Mucosa of stomach (tissue), 1 donor: ENCODE measurements at regions not wholly inside any gene's neighbourhood (a gene's known extent, or its start where the extent isn't known, plus 50 kb on each side); places are given as distances from the start of the nearest gene placed in this dataset.
"Not testable (repeated sequence)": the region's sequence is repeated elsewhere in the genome, so short reads cannot be mapped to it uniquely, and the experiment has no call there.

Source experiments
- H3K27me3 ChIP-seq: one replicate; pipeline ENCODE4 v1.7.0; 2013; ENCODE audit warnings: mild to moderate bottlenecking, low read length; ENCODE audit not compliant: control insufficient read depth, insufficient read depth
- H3K36me3 ChIP-seq: one replicate; pipeline ENCODE4 v1.7.0; 2013; ENCODE audit warnings: low read length; ENCODE audit not compliant: control insufficient read depth, insufficient read depth
- H3K4me1 ChIP-seq: one replicate; pipeline ENCODE4 v1.7.0; 2013; ENCODE audit warnings: mild to moderate bottlenecking, low read length; ENCODE audit not compliant: control insufficient read depth, insufficient read depth
- H3K4me3 ChIP-seq: one replicate; pipeline ENCODE4 v1.7.0; 2013; ENCODE audit warnings: low read length
- H3K9ac ChIP-seq: one replicate; pipeline ENCODE4 v1.7.0; 2013; ENCODE audit warnings: mild to moderate bottlenecking, low read length, moderate library complexity
- H3K9me3 ChIP-seq: one replicate; pipeline ENCODE4 v1.7.0; 2013; ENCODE audit warnings: mild to moderate bottlenecking, low read length, moderate library complexity; ENCODE audit not compliant: control insufficient read depth
- donor health status: Pancreatic carcinoma.

DNA sequence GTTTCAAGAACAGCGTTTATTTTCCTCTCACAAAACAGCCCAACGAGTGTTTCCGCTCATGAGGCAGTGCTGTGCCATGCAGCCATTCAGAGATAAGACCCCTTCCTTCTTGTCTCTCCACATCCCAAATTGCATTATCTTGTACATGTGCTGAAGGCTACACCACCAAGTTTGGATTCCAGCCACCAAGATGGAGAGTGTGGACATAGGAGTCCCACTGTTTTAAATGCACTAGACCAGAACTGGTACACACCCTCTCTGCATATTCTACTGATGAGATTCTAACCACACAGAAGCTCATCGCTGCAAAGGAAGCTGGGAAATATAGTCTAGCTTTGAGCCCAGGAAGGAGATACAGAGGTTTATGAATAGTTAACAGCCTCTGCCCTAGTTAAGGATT lies 509.4 kb downstream of the NFIB start:
- Histone ChIP-seq H3K9me3 (no peaks in the 10 kb centered on the region), H3K4me1 (no peaks in the 10 kb centered on the region), H3K4me3 (no peak overlapping the region), H3K27me3 (no peaks in the 10 kb centered on the region), H3K36me3 (no peaks in the 10 kb centered on the region), H3K9ac (no peak overlapping the region)

DNA sequence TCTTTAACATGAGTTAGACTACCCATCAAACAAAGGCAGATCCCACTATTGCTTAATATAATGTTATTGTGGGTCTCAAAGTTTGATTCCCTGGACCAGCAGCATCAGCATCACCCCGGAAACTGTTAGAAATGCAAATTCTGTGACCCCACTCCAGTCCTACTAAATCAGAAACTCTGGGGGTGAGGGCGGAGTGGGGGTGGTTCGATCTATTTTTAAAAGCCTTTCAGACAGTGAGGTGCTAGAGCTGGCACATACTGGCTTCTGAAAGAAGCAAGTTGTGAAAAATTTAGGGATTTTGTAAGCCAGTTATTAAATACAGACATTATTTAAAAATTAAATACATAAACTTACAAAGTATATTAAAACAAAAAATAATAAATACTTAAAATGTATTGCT lies 513.2 kb downstream of the NFIB start:
- Histone ChIP-seq H3K27me3 (no peaks in the 10 kb centered on the region), H3K9me3 (no peaks in the 10 kb centered on the region), H3K4me1 (no peaks in the 10 kb centered on the region), H3K9ac (no peak overlapping the region), H3K36me3 (no peaks in the 10 kb centered on the region), H3K4me3 (no peak overlapping the region)

DNA sequence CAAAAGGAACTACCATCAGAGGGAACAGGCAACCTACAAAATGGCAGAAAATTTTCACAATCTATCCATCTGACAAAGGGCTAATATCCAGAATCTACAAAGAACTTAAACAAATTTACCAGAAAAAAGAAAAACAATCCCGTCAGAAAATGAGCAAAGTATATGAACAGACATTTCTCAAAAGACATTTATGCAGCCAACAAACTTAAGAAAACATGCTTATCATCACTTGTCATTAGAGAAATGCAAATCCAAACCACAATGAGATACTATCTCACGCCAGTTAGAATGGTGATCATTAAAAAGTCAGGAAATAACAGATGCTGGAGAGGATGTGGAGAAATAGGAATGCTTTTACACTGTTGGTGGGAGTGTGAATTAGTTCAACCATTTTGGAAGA lies 516.2 kb downstream of the NFIB start:
- H3K4me1 ChIP-seq, H3K9ac ChIP-seq, H3K36me3 ChIP-seq, H3K27me3 ChIP-seq, H3K9me3 ChIP-seq, H3K4me3 ChIP-seq: not testable (repeated sequence)

DNA sequence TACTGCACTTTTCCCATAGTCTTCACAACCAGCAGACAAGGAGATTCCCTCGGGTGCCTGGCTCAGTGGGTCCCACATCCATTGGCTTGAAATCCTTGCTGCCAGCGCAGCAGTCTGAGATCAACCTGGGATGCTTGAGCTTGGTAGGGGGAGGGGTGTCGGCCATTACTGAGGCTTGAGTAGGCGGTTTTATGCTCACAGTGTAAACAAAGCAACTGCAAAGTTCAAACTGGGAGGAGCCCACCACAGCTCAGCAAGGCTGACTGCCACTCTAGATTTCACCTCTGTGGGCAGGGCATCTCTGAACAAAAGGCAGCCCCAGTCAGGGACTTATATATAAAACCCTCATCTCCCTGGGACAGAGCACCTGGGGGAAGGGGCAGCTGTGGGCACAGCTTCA lies 512.3 kb upstream of the MPDZ start:
- Histone ChIP-seq H3K4me1 (no peaks in the 10 kb centered on the region), H3K9ac (no peak overlapping the region), H3K36me3 (no peaks in the 10 kb centered on the region), H3K4me3 (no peak overlapping the region), H3K27me3 (no peaks in the 10 kb centered on the region), H3K9me3 (no peaks in the 10 kb centered on the region)

DNA sequence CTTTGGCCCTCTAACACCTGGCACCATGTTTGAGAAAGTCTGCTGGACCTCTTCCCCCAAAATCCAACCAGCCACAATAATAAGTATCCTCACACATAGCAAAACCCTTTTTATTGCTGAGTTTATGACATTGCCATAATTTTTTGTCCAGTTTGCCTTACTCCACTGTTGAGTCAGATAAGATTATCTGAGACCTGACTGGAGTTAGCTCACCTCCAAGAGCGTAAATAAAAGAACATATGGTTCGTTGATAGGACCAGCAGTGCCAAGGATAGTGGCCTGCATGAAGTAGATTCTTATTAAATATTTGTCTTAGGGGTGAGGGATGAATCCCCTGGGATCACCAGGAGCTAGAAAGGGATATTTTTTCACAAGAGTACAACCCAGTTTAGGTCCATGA lies 510.6 kb upstream of the MPDZ start:
- Histone ChIP-seq H3K36me3 (no peaks in the 10 kb centered on the region), H3K9ac (no peak overlapping the region), H3K4me1 (no peaks in the 10 kb centered on the region), H3K9me3 (no peaks in the 10 kb centered on the region), H3K27me3 (no peaks in the 10 kb centered on the region), H3K4me3 (no peak overlapping the region)

DNA sequence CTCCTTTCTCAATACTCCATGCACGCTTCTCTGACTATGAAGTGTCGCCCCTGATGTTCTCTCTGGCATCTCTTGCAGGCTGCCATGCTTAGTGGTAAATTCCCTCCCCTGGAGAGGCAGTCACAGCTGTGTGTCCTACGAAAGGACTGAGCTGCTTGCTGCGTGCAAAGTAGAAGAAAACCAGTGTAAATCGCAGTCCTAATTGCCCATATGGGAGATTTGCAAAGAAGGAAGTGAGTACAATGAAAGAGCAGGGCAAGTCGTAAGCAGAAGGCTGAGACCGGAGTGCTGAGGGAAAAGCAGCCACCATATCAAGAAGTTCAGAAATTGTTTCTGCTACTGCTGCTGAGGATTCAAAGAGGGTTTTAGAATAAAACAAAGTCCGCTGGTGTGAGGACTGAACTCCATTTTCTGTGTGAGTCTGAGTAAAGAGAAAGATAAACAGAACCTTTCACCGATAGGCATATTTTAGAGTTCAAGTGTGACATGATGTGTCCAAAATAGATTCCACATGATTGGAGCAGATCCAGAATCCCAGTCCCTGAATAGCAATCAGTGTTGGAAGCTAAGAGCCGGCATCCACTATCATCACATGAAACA lies 507.8 kb upstream of the MPDZ start:
- Histone ChIP-seq H3K9ac (no peak overlapping the region), H3K27me3 (no peaks in the 10 kb centered on the region), H3K4me3 (no peak overlapping the region), H3K4me1 (no peaks in the 10 kb centered on the region), H3K9me3 (no peaks in the 10 kb centered on the region), H3K36me3 (no peaks in the 10 kb centered on the region)

DNA sequence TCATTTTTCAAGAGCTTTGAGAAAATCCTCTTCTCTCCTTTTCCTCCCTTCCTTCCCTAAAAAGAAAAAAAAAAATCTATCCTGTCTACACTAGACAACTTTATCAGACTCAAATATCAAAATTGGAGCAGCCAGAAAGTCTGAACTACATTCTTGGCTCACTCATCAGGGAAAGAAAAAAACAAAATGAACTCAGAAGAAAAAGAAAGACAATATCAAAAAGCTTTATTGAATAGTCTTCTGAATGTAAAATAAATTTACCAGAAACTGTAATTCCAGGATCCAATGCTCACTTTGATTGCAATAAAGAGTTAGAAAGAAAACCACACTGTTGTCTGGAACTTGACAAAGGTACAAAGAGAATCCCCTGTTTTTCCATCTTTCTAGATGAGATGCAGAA lies 507.2 kb upstream of the MPDZ start:
- Histone ChIP-seq H3K9ac (no peak overlapping the region), H3K9me3 (no peaks in the 10 kb centered on the region), H3K36me3 (no peaks in the 10 kb centered on the region), H3K4me1 (no peaks in the 10 kb centered on the region), H3K4me3 (no peak overlapping the region), H3K27me3 (no peaks in the 10 kb centered on the region)

DNA sequence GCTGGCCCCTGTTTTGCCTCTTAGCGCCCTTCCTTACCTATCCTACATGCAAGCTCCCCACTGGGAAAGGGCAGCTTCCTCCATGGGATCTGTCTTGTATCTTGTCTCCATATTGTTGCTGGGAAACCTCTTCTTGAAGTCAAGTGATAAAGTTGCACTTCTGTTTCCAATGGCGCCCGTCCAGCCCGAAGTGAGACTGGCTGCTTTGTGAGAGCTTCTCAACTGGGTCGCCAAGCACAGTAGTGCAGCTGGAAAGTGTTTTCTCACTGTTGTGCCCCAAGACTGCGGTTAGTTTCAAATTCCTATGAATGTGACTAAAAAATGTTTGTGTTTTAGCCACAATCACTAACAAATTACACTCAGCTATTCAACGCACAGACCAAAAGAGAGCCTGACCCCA lies 506.6 kb upstream of the MPDZ start:
- Histone ChIP-seq H3K9me3 (no peaks in the 10 kb centered on the region), H3K4me3 (no peak overlapping the region), H3K9ac (no peak overlapping the region), H3K4me1 (no peaks in the 10 kb centered on the region), H3K36me3 (no peaks in the 10 kb centered on the region), H3K27me3 (no peaks in the 10 kb centered on the region)

DNA sequence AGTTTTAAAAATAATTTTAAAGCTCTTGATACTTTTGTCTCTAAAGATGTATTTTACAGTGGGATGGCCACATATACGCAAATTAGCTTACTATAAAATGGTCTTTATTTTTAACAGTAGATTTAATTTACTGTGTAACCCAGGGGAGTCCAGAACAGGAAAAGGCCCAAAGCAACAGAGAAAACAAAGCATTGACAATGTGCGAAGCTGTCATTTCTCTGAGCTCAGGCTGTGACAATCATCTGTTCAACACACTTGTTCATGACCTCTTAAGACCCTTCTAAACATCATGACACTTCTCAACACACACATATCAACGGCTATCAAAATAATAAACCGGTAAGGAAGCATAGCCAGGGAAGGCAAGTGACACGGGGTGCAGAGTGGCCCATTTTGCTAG lies 499.6 kb upstream of the MPDZ start:
- Histone ChIP-seq H3K36me3 (no peaks in the 10 kb centered on the region), H3K4me3 (no peak overlapping the region), H3K9me3 (no peaks in the 10 kb centered on the region), H3K4me1 (no peaks in the 10 kb centered on the region), H3K27me3 (no peaks in the 10 kb centered on the region), H3K9ac (no peak overlapping the region)

DNA sequence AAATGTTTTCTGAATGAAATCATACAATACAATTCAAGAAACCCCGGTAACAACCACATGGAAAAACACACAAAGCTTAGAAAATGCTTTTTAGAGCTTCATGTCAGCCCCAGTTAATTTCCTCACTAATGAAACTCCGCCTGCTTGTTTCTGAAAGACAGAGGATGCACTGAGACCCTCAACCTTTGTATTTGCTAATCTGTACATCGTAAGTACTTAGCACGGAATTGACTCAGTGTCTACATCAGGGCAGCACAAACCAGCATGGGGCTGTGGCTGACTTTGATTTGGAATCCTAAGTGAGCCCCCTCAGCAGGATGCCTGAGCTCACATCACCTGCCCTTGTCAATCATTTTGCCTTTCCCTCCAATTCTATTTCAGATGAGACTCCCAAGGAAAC lies 499.1 kb upstream of the MPDZ start:
- no peaks in the 10 kb centered on the region for H3K36me3 ChIP-seq
- H3K4me3 ChIP-seq = no peak overlapping the region
- H3K4me1 ChIP-seq = no peaks in the 10 kb centered on the region
- H3K9me3 ChIP-seq = no peaks in the 10 kb centered on the region
- H3K9ac ChIP-seq = no peak overlapping the region
- no peaks in the 10 kb centered on the region for H3K27me3 ChIP-seq

DNA sequence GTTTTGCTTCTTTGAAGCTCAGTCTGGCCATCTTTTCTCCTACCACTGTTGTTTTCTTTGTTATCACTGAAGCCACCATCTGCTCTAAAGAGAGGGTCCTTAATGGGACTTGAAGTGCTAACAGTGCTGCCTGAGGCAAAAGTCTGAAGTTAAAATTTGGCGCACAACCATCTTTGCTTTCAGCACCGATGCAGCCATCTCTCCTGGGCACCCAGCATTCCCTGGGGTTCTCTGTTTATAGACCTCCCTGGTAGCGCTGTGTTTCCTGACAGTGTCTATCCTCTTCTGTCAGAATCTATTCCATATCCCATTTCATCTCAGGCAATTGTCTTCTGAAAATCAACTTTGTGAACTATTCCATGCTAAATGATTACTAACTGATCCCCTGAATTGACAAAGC lies 491.5 kb upstream of the MPDZ start:
- Histone ChIP-seq H3K4me3 (no peak overlapping the region), H3K4me1 (no peaks in the 10 kb centered on the region), H3K9me3 (no peaks in the 10 kb centered on the region), H3K27me3 (no peaks in the 10 kb centered on the region), H3K36me3 (no peaks in the 10 kb centered on the region), H3K9ac (no peak overlapping the region)

DNA sequence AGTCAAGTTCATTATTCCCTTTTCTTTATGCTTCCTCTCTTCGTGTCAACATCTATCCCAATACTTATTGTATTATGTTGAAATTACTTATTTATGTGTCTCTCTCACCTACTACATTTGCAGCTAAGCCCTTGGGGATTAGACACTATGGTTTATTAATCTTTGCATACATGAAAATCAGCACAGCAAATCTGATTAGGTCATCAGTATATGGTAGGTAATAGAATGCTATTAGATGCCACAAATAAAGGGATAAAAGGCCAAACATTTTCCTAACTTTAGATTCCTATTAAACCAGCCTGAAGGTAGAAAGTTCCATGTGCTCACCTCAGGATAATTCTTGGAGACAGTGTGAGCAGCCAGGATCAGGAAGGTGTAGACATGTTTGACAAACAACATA lies 490.1 kb upstream of the MPDZ start:
- Histone ChIP-seq H3K27me3 (no peaks in the 10 kb centered on the region), H3K9me3 (no peaks in the 10 kb centered on the region), H3K36me3 (no peaks in the 10 kb centered on the region), H3K4me1 (no peaks in the 10 kb centered on the region), H3K4me3 (no peak overlapping the region), H3K9ac (no peak overlapping the region)

DNA sequence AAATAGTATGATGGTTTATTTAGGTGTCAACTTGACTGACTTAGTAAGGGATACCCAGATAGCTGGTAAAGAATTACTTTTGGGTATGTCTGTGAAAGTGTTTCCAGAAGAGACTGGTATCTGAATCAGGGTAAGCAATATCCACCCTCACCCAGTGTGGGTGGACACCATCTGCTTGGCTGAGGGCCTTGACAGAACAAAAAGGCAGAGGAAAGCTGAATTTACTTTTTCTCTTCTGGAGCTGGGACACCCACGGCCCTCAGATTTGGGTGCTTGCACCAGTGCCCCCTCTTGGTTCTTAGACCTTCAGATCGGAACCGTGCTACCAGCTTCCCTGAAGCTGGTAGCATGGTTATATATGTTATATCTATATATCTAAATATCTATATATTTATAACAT lies 489.5 kb upstream of the MPDZ start:
- H3K9me3 ChIP-seq = no peaks in the 10 kb centered on the region
- H3K4me3 ChIP-seq = no peak overlapping the region
- H3K36me3 ChIP-seq = no peaks in the 10 kb centered on the region
- no peaks in the 10 kb centered on the region for H3K4me1 ChIP-seq
- no peak overlapping the region for H3K9ac ChIP-seq
- no peaks in the 10 kb centered on the region for H3K27me3 ChIP-seq
